B cell (primary cell): ENCODE measurements at regions not wholly inside any gene's neighbourhood (a gene's known extent, or its start where the extent isn't known, plus 50 kb on each side); places are given as distances from the start of the nearest gene placed in this dataset.

Experiments
- EZH2 ChIP-seq: IDR thresholded peaks from 2 replicates; pipeline ENCODE4 v1.6.1; 2012; ENCODE audit warnings: borderline replicate concordance, low read depth, mild to moderate bottlenecking, moderate library complexity, low read length; ENCODE audit not compliant: insufficient read depth, poor library complexity, severe bottlenecking
- TF ChIP-seq, protein P1 (sequence below): fragments of 200-600 bp; IDR thresholded peaks from one replicate; pipeline ENCODE4 v1.8.0; 2022; ENCODE audit warnings: antibody characterized with exemption, mild to moderate bottlenecking

DNA sequence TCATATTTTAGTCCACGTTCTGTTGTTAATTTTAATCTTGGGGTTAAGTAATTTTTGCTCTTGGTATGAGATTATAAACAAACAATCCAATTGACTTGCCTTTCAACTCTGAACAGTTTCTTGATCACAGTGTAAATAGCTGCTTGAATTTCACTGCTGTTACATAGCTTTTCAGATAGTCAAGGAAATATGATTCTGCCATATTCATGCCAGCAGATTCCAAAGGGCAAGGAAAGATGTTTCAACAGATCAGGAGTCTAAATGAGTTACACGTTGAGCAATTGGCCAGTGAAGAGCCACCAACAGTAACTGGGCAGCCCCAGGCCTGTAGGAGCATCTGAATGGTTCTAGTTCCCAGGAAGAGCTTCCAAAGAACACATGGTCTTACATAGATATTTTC, 93.6 kb downstream of the LEPR start:
- TF ChIP-seq, protein P1, sequence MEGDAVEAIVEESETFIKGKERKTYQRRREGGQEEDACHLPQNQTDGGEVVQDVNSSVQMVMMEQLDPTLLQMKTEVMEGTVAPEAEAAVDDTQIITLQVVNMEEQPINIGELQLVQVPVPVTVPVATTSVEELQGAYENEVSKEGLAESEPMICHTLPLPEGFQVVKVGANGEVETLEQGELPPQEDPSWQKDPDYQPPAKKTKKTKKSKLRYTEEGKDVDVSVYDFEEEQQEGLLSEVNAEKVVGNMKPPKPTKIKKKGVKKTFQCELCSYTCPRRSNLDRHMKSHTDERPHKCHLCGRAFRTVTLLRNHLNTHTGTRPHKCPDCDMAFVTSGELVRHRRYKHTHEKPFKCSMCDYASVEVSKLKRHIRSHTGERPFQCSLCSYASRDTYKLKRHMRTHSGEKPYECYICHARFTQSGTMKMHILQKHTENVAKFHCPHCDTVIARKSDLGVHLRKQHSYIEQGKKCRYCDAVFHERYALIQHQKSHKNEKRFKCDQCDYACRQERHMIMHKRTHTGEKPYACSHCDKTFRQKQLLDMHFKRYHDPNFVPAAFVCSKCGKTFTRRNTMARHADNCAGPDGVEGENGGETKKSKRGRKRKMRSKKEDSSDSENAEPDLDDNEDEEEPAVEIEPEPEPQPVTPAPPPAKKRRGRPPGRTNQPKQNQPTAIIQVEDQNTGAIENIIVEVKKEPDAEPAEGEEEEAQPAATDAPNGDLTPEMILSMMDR, result no peak
- TF ChIP-seq EZH2, result no peak
